HFF-Myc (cell line): ENCODE measurements at regions not wholly inside any gene's neighbourhood (a gene's known extent, or its start where the extent isn't known, plus 50 kb on each side); places are given as distances from the start of the nearest gene placed in this dataset.

ENCODE experiments used
- DNase-seq: peaks from one replicate; pipeline ENCODE4 v3.0.0-alpha.2; 2011; ENCODE audit warnings: low read depth; ENCODE audit errors: extremely low read depth
- H3K4me3 ChIP-seq: replicated peaks from 2 replicates; pipeline ENCODE4 v1.5.1; 2011; ENCODE audit warnings: low read depth, mild to moderate bottlenecking, control low read depth, low read length
- CTCF ChIP-seq: IDR thresholded peaks from 2 replicates; pipeline ENCODE4 v1.5.1; 2012; ENCODE audit warnings: mild to moderate bottlenecking, low read depth, low read length, control low read depth; ENCODE audit errors: missing control alignments

GRCh38 chr4:100852326-100852725 lies 334.5 kb upstream of the EMCN start:
- TF ChIP-seq CTCF, result no peak
- H3K4me3 ChIP-seq, result no peak overlapping the region
- no peak for DNase-seq

GRCh38 chr4:100849319-100849718 lies 331.5 kb upstream of the EMCN start:
- no peak overlapping the region for H3K4me3 ChIP-seq
- no peak for TF ChIP-seq CTCF

GRCh38 chr4:100848841-100849240 lies 331.0 kb upstream of the EMCN start:
- TF ChIP-seq CTCF, result no peak
- H3K4me3 ChIP-seq, result no peak overlapping the region
- no peak for DNase-seq

More at GRCh38 chr4:100849319-100849718, 331.5 kb upstream of the EMCN start:
- no peak for DNase-seq

- H3K4me3 ChIP-seq, result no peak overlapping the region
- TF ChIP-seq CTCF, result no peak
- DNase-seq, result no peak
Observed at GRCh38 chr4:100843910-100844309, 326.1 kb upstream of the EMCN start.

GRCh38 chr4:100842856-100843255 lies 325.0 kb upstream of the EMCN start:
- H3K4me3 ChIP-seq, result no peak overlapping the region
- no peak for DNase-seq
- no peak for TF ChIP-seq CTCF

GRCh38 chr4:100841911-100842310 lies 324.1 kb upstream of the EMCN start:
- no peak for DNase-seq
- no peak for TF ChIP-seq CTCF

GRCh38 chr4:100839712-100840111 lies 321.9 kb upstream of the EMCN start:
- no peak for TF ChIP-seq CTCF
- DNase-seq, result no peak

More at GRCh38 chr4:100841911-100842310, 324.1 kb upstream of the EMCN start:
- no peak overlapping the region for H3K4me3 ChIP-seq

More at GRCh38 chr4:100839712-100840111, 321.9 kb upstream of the EMCN start:
- H3K4me3 ChIP-seq, result no peak overlapping the region
